ENCODE measurements at regions not wholly inside any gene's neighbourhood (a gene's known extent, or its start where the extent isn't known, plus 50 kb on each side); places are given as distances from the start of the nearest gene placed in this dataset.

GRCh38 chr13:21934284-21934683 lies 263.4 kb downstream of the FGF9 start:
- Mint-ChIP-seq H3K36me3 (ENCODE audit: low read depth) (no peaks in the 10 kb centered on the region), H3K27me3 (ENCODE audit: insufficient read depth) (no peaks in the 10 kb centered on the region), H3K4me3 (no peak overlapping the region), H3K9me3 (no peaks in the 10 kb centered on the region), H3K27ac (no peak overlapping the region), H3K4me1 (peaks cover under 1% of the 10 kb centered on the region)
- Histone ChIP-seq H3K9me3 (ENCODE audit: control insufficient read depth, low read length) (no peaks in the 10 kb centered on the region), H3K27me3 (ENCODE audit: control insufficient read depth, insufficient read depth, low read length, poor library complexity, severe bottlenecking) (no peaks in the 10 kb centered on the region), H3K4me3 (ENCODE audit: low read length) (no peak overlapping the region), H3K4me1 (ENCODE audit: control insufficient read depth, insufficient read depth, low read length) (no peaks in the 10 kb centered on the region), H3K27ac (ENCODE audit: low read depth, low read length) (no peak overlapping the region), H3K36me3 (ENCODE audit: control insufficient read depth, insufficient read depth, low read length) (no peaks in the 10 kb centered on the region), H3K9ac (ENCODE audit: extremely low read depth, low read length, poor library complexity, severe bottlenecking) (no peak overlapping the region)
- no peak for DNase-seq
- no peak for TF ChIP-seq CTCF (conservative IDR thresholded peaks at IDR 0.05)
- 93 to 97% methylated on average over 8 to 9 of the region's 9 CpGs for WGBS, 2 experiments (ENCODE audit: insufficient coverage in 1 of 2, insufficient read length in 1 of 2)

GRCh38 chr13:21936674-21937073 lies 265.8 kb downstream of the FGF9 start:
- H3K36me3 ChIP-seq (ENCODE audit: control insufficient read depth, insufficient read depth, low read length), result no peaks in the 10 kb centered on the region
- Mint-ChIP-seq H3K9me3 (peaks cover 3% of the 10 kb centered on the region), H3K4me1 (no peaks in the 10 kb centered on the region), H3K27me3 (ENCODE audit: insufficient read depth) (peaks cover 2% of the 10 kb centered on the region), H3K4me3 (no peak overlapping the region), H3K36me3 (ENCODE audit: low read depth) (no peaks in the 10 kb centered on the region), H3K27ac (no peak overlapping the region)
- no peak overlapping the region for H3K9ac ChIP-seq (ENCODE audit: extremely low read depth, low read length, poor library complexity, severe bottlenecking)
- TF ChIP-seq CTCF (conservative IDR thresholded peaks at IDR 0.05), result no peak
- no peaks in the 10 kb centered on the region for H3K9me3 ChIP-seq (ENCODE audit: control insufficient read depth, low read length)
- no peaks in the 10 kb centered on the region for H3K27me3 ChIP-seq (ENCODE audit: control insufficient read depth, insufficient read depth, low read length, poor library complexity, severe bottlenecking)
- no peak overlapping the region for H3K4me3 ChIP-seq (ENCODE audit: low read length)
- DNase-seq, result no peak
- WGBS, 2 experiments (ENCODE audit: insufficient coverage in 1 of 2, insufficient read length in 1 of 2), result 88 to 100% methylated on average over 3 to 4 of the region's 4 CpGs
- no peak overlapping the region for H3K27ac ChIP-seq (ENCODE audit: low read depth, low read length)
- no peaks in the 10 kb centered on the region for H3K4me1 ChIP-seq (ENCODE audit: control insufficient read depth, insufficient read depth, low read length)

GRCh38 chr13:21938168-21938567 lies 267.3 kb downstream of the FGF9 start:
- no peaks in the 10 kb centered on the region for H3K36me3 ChIP-seq (ENCODE audit: control insufficient read depth, insufficient read depth, low read length)
- Mint-ChIP-seq H3K9me3 (peaks cover 13% of the 10 kb centered on the region), H3K36me3 (ENCODE audit: low read depth) (no peaks in the 10 kb centered on the region), H3K27ac (no peak overlapping the region), H3K27me3 (ENCODE audit: insufficient read depth) (peaks cover 2% of the 10 kb centered on the region), H3K4me1 (no peaks in the 10 kb centered on the region), H3K4me3 (no peak overlapping the region)
- no peaks in the 10 kb centered on the region for H3K27me3 ChIP-seq (ENCODE audit: control insufficient read depth, insufficient read depth, low read length, poor library complexity, severe bottlenecking)
- no peak overlapping the region for H3K27ac ChIP-seq (ENCODE audit: low read depth, low read length)
- WGBS, 2 experiments (ENCODE audit: insufficient coverage in 1 of 2, insufficient read length in 1 of 2), result 98 to 100% methylated on average over 2 to 5 of the region's 6 CpGs
- no peak for TF ChIP-seq CTCF (conservative IDR thresholded peaks at IDR 0.05)
- no peak overlapping the region for H3K4me3 ChIP-seq (ENCODE audit: low read length)
- no peaks in the 10 kb centered on the region for H3K4me1 ChIP-seq (ENCODE audit: control insufficient read depth, insufficient read depth, low read length)
- no peak for DNase-seq
- no peak overlapping the region for H3K9ac ChIP-seq (ENCODE audit: extremely low read depth, low read length, poor library complexity, severe bottlenecking)
- H3K9me3 ChIP-seq (ENCODE audit: control insufficient read depth, low read length), result peaks cover 4% of the 10 kb centered on the region
